Stimulated activated CD4-positive, alpha-beta T cell treated with anti-CD3 and anti-CD28 coated beads, Interleukin-1b, Interleukin-23, amount 100 ng/mL, for 4 hours (primary cell): ENCODE measurements at regions not wholly inside any gene's neighbourhood (a gene's known extent, or its start where the extent isn't known, plus 50 kb on each side); places are given as distances from the start of the nearest gene placed in this dataset.

Experiments used
- DNase-seq, 2 donors: peaks; one replicate each; pipeline ENCODE4 v3.0.0-alpha.2; 2020; ENCODE audit warnings: low read depth in 2 of 2

- DNase-seq, result no peak
Observed at GRCh38 chr12:132424811-132425210, 65.1 kb upstream of the FBRSL1 start.

- no peak for DNase-seq
Observed at GRCh38 chr12:132423820-132424645, 65.9 kb upstream of the FBRSL1 start.

GRCh38 chr12:132423251-132423819 is 66.6 kb upstream of the FBRSL1 start:
- DNase-seq, result no peak

- DNase-seq, result no peak
Observed at GRCh38 chr12:132422381-132423043, 67.4 kb upstream of the FBRSL1 start.

- no peak for DNase-seq
Observed at GRCh38 chr12:132422040-132422380, 67.9 kb upstream of the FBRSL1 start.

GRCh38 chr12:132419631-132420246 is 70.2 kb upstream of the FBRSL1 start:
- DNase-seq, result no peak

- DNase-seq, result no peak
Observed at GRCh38 chr12:132418393-132418925, 71.5 kb upstream of the FBRSL1 start.

- DNase-seq, result no peak
Observed at GRCh38 chr12:132417741-132418140, 72.2 kb upstream of the FBRSL1 start.

- no peak for DNase-seq
Observed at GRCh38 chr12:132416827-132417226, 73.1 kb upstream of the FBRSL1 start.

GRCh38 chr12:132416121-132416673 is 73.8 kb upstream of the FBRSL1 start:
- no peak for DNase-seq

- no peak for DNase-seq
Observed at GRCh38 chr12:132415327-132416120, 74.4 kb upstream of the FBRSL1 start.

GRCh38 chr12:132414634-132415326 is 75.2 kb upstream of the FBRSL1 start:
- peak; percentile 62 to 71 for DNase-seq

GRCh38 chr12:132413931-132414588 is 75.9 kb upstream of the FBRSL1 start:
- DNase-seq, result no peak

- DNase-seq, result no peak
Observed at GRCh38 chr12:132411457-132411856, 78.5 kb upstream of the FBRSL1 start.

GRCh38 chr12:132410849-132411248 is 79.1 kb upstream of the FBRSL1 start:
- no peak for DNase-seq

GRCh38 chr12:132410296-132410625 is 79.7 kb upstream of the FBRSL1 start:
- no peak for DNase-seq

GRCh38 chr12:132409495-132410295 is 80.3 kb upstream of the FBRSL1 start:
- no peak for DNase-seq

GRCh38 chr12:132408626-132409494 is 79.5 kb upstream of the GALNT9 start:
- DNase-seq, result no peak
